GM10266 (cell line): ENCODE measurements at regions not wholly inside any gene's neighbourhood (a gene's known extent, or its start where the extent isn't known, plus 50 kb on each side); places are given as distances from the start of the nearest gene placed in this dataset.

Experiments
- DNase-seq: peaks from one replicate; pipeline ENCODE4 v3.0.0; 2012; ENCODE audit errors: extremely low spot score
- CTCF ChIP-seq: IDR thresholded peaks from 2 replicates; pipeline ENCODE4 v1.5.1; 2012; ENCODE audit warnings: mild to moderate bottlenecking, low read depth; ENCODE audit not compliant: control insufficient read depth, insufficient read depth; ENCODE audit errors: missing control alignments

- no peak for DNase-seq
- no peak for TF ChIP-seq CTCF
Observed at GRCh38 chr12:108065069-108065468, 64.0 kb upstream of the WSCD2 start.

- DNase-seq = no peak
- no peak for TF ChIP-seq CTCF
Observed at GRCh38 chr12:108066583-108067577, 62.2 kb upstream of the WSCD2 start.

GRCh38 chr12:108069651-108070165, 59.4 kb upstream of the WSCD2 start:
- no peak for DNase-seq
- TF ChIP-seq CTCF = no peak

- no peak for DNase-seq
Observed at GRCh38 chr12:108075561-108075960, 53.5 kb upstream of the WSCD2 start.

DNA sequence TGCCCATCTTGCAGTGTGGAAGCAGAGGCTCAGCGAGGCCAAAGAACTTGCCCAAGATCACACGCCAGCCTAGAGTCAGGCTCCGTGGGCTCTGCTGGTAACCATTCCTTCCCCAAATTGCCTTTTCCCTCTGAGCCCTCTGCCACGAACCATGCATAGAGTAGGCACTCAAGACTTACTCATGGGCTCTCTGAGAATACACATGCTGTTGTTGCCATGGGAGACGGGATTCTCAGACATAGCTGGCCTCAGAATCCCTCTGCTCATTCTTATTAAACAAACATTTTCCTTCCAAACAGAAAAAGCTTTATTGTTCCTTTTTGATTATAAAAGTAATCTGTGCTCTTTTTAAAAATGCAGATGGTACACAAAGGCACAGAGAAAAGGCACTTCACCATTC, 52.5 kb upstream of the WSCD2 start:
- no peak for DNase-seq
- no peak for TF ChIP-seq CTCF

More at GRCh38 chr12:108075561-108075960, 53.5 kb upstream of the WSCD2 start:
- no peak for TF ChIP-seq CTCF

GRCh38 chr12:108078428-108078827, 50.7 kb upstream of the WSCD2 start:
- DNase-seq = no peak
- TF ChIP-seq CTCF = no peak
